OCI-LY7 (cell line): ENCODE measurements at regions not wholly inside any gene's neighbourhood (a gene's known extent, or its start where the extent isn't known, plus 50 kb on each side); places are given as distances from the start of the nearest gene placed in this dataset.

ENCODE experiments used
- BruUV-seq: library from RNA; stranded (reverse); fragments of 400-500 nt; replicated peaks from 2 replicates; lab custom pipeline; 2021; lab: Mats Ljungman, UMichigan
- CTCF ChIA-PET: fragments of 300-600 bp; sonication (Branson Sonifier 250); formaldehyde crosslinking; loops from one replicate; lab custom pipeline; 2022; ENCODE audit warnings: antibody characterized with exemption; ENCODE audit not compliant: unreplicated experiment; lab: Charles Lee
- POLR2A ChIA-PET: fragments of 300-600 bp; sonication (Branson Sonifier 250); formaldehyde crosslinking; loops from one replicate; lab custom pipeline; 2022; ENCODE audit warnings: antibody characterized with exemption; lab: Charles Lee
- DNase-seq: peaks from one replicate; pipeline ENCODE4 v3.0.0-alpha.2; 2015; ENCODE audit warnings: low spot score
- H2AFZ ChIP-seq: fragments of 200-600 bp; sonication (generic), shearing (Covaris generic); 2 replicates; pipeline ENCODE4 v1.6.1; 2014; ENCODE audit warnings: mild to moderate bottlenecking, antibody characterized with exemption, low read length, moderate library complexity
- H3K27ac ChIP-seq: fragments of 200-600 bp; sonication (generic); 2 replicates; pipeline ENCODE4 v1.5.1; 2014; ENCODE audit warnings: mixed run types, low read depth, mild to moderate bottlenecking, moderate library complexity, low read length, inconsistent platforms; ENCODE audit not compliant: poor library complexity, severe bottlenecking
- H3K36me3 ChIP-seq: fragments of 200-600 bp; sonication (generic); 2 replicates; pipeline ENCODE4 v1.6.1; 2014; ENCODE audit warnings: mild to moderate bottlenecking, antibody characterized with exemption, low read length, moderate library complexity, mixed read lengths; ENCODE audit not compliant: insufficient read depth
- H3K4me1 ChIP-seq: fragments of 200-600 bp; sonication (generic); 2 replicates; pipeline ENCODE4 v1.5.1; 2014; ENCODE audit warnings: mild to moderate bottlenecking, low read length; ENCODE audit not compliant: insufficient read depth, poor library complexity, severe bottlenecking
- H3K4me2 ChIP-seq: fragments of 200-600 bp; sonication (generic); 2 replicates; pipeline ENCODE4 v1.6.1; 2014; ENCODE audit warnings: mild to moderate bottlenecking, low read length
- H3K4me3 ChIP-seq: fragments of 200-600 bp; sonication (generic); 2 replicates; pipeline ENCODE4 v1.5.1; 2014; ENCODE audit warnings: mild to moderate bottlenecking, low read depth, low read length; ENCODE audit not compliant: poor library complexity, severe bottlenecking
- H3K79me2 ChIP-seq: fragments of 200-600 bp; sonication (generic); 2 replicates; pipeline ENCODE4 v1.6.1; 2016; ENCODE audit warnings: low read depth, mild to moderate bottlenecking, low read length, moderate library complexity, mixed read lengths; ENCODE audit not compliant: insufficient read depth
- H3K9me2 ChIP-seq: fragments of 200-600 bp; sonication (generic); 2 replicates; pipeline ENCODE4 v1.6.1; 2016; ENCODE audit warnings: mild to moderate bottlenecking, low read length, mixed read lengths; ENCODE audit not compliant: insufficient read depth
- H3K9me3 ChIP-seq: fragments of 200-600 bp; sonication (generic); 2 replicates; pipeline ENCODE4 v1.6.1; 2014; ENCODE audit warnings: mild to moderate bottlenecking, mixed run types, low read length, mixed read lengths
- H4K20me1 ChIP-seq: fragments of 200-600 bp; sonication (generic); 2 replicates; pipeline ENCODE4 v1.6.1; 2014; ENCODE audit warnings: mild to moderate bottlenecking, antibody characterized with exemption, low read length, moderate library complexity, mixed read lengths; ENCODE audit not compliant: insufficient read depth
- EZH2phosphoT487 ChIP-seq: fragments of 200-600 bp; sonication (generic); IDR thresholded peaks from 2 replicates; pipeline ENCODE4 v1.6.1; 2018; ENCODE audit warnings: low read depth, borderline replicate concordance, mild to moderate bottlenecking, mixed run types, antibody characterized with exemption, low read length, moderate library complexity, mixed read lengths
- intact Hi-C: fragments of 100-400 bp; cut with micrococcal nuclease; formaldehyde crosslinking; loops from one replicate; pipeline ENCODE4 v1.10.0; 2022; ENCODE audit not compliant: unreplicated experiment
- TF ChIP-seq, protein P1 (sequence below): fragments of 200-600 bp; sonication (generic); conservative IDR thresholded peaks from 2 replicates; pipeline ENCODE4 v1.5.1; 2014; ENCODE audit warnings: mild to moderate bottlenecking, antibody characterized with exemption, low read length, moderate library complexity, mixed read lengths

DNA sequence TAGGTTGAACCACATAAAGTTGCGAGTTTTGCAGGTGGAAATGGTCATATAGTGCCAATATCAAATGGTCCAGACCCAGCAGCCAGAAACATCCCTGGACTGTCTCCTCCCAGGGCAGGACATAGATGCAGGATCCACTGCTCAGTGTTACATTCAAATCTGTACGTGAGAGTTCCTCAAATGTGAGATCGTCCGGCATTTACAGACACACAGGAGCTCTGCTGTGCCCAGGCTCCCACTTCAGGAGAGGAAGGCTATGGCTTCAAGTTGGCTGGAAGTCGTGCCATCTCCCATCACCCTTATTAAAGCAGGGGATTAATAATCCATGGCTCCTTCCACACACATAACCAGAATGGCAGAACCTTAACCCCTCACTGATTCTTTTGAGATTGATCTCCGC lies 688.2 kb upstream of the HS6ST1 start:
- H3K27ac ChIP-seq, result no peak overlapping the region
- no peak overlapping the region for H2AFZ ChIP-seq
- H3K4me1 ChIP-seq, result no peaks in the 10 kb centered on the region
- H3K79me2 ChIP-seq, result no peaks in the 10 kb centered on the region
- CTCF ChIA-PET, result no interaction called here
- TF ChIP-seq, protein P1, sequence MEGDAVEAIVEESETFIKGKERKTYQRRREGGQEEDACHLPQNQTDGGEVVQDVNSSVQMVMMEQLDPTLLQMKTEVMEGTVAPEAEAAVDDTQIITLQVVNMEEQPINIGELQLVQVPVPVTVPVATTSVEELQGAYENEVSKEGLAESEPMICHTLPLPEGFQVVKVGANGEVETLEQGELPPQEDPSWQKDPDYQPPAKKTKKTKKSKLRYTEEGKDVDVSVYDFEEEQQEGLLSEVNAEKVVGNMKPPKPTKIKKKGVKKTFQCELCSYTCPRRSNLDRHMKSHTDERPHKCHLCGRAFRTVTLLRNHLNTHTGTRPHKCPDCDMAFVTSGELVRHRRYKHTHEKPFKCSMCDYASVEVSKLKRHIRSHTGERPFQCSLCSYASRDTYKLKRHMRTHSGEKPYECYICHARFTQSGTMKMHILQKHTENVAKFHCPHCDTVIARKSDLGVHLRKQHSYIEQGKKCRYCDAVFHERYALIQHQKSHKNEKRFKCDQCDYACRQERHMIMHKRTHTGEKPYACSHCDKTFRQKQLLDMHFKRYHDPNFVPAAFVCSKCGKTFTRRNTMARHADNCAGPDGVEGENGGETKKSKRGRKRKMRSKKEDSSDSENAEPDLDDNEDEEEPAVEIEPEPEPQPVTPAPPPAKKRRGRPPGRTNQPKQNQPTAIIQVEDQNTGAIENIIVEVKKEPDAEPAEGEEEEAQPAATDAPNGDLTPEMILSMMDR, result no peak
- no peaks in the 10 kb centered on the region for H4K20me1 ChIP-seq
- no peak overlapping the region for H3K4me2 ChIP-seq
- no peaks in the 10 kb centered on the region for H3K9me2 ChIP-seq
- no peak for DNase-seq
- H3K36me3 ChIP-seq, result no peaks in the 10 kb centered on the region
- H3K4me3 ChIP-seq, result no peak overlapping the region
- no TSS peak for BruUV-seq
- POLR2A ChIA-PET, result no interaction called here
- intact Hi-C loops, result no loop called here
- no peaks in the 10 kb centered on the region for H3K9me3 ChIP-seq

DNA sequence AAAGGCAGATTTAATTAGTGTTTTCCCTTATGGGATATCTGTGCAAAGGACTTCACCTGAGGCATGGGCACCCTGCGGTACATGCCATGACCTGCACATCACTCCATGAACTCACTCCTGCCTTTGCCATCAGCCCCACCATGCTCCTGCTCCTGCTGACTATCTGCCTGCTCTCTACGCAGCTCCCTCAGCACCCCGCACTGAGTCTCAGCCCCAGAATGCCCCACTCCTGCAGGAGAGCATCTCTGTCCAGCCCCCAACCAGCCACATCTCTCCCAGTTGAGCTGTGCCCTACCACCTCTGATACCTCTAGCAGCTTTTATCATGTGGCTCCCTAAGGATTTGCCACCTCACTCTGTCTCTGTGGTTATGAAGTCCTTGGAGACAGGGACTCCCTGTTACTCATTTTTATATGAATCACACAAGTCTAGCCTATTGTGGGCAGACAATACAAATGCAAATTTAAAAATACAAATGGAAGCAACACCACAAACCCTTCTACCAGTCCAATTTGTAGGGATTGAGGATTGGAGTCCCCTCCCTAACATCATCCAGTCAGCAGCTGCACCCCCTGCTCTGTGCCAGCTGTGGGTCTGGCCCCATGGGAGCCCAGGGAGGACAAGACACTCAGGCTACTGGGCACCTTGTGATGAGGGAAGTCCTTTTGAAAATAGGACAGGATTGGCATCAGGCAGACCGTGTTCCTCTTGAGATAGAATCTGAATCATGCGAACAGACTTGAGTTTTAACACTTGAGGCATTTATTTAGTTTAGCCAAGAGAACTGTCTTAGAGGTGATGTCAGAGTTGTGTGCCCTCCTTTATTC lies 689.6 kb upstream of the HS6ST1 start:
- Histone ChIP-seq H3K27ac (no peak overlapping the region), H3K9me2 (no peaks in the 10 kb centered on the region), H3K9me3 (no peaks in the 10 kb centered on the region), H3K79me2 (no peaks in the 10 kb centered on the region), H3K4me2 (no peak overlapping the region), H2AFZ (no peak overlapping the region), H3K36me3 (no peaks in the 10 kb centered on the region), H3K4me1 (no peaks in the 10 kb centered on the region), H4K20me1 (no peaks in the 10 kb centered on the region), H3K4me3 (no peak overlapping the region)
- no peak for DNase-seq
- POLR2A ChIA-PET, result interaction anchor here (0.6 kb wide), 1 partner anchor 582 kb away, joined by 3 read pairs; no protein-coding TSS in a partner anchor
- intact Hi-C loops, result no loop called here
- CTCF ChIA-PET, result no interaction called here
- no peak for TF ChIP-seq EZH2phosphoT487
- TF ChIP-seq, protein P1, result no peak
- BruUV-seq, result no TSS peak

DNA sequence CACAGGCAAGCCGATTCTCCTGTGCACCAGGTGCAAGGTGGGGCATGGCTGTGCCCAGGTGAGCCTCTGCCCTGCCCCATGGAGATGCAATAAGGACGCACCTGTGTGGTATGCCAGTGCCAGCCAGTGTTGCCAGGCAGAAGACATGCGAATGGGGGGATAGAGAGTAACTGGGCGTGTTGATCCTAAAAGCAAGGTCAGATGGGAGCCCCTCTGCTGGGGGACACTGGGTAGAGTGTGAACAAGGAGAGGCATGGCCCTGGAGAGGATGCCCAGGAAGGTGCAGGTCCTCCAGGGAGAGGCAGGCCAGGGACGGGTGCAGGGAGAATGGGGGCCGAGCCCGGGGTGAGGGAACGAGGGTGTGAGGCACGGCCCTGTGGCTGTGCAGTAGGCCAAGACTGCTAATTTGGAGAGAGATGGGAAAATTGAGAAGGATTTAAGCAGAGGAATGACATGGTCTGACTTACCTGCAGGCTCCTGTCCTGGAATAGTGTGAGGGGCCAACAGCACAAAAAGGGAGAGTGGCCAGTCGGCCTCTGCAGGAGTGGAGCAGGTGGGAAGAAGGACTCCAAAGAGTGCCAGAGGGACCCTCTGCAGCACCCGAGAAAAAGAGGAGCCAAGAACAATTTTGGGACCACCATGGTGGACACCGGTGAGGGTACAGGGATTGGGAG lies 690.4 kb upstream of the HS6ST1 start:
- H3K4me2 ChIP-seq, result no peak overlapping the region
- ChIA-PET CTCF (no interaction called here), POLR2A (no interaction called here)
- no peak overlapping the region for H3K27ac ChIP-seq
- H2AFZ ChIP-seq, result no peak overlapping the region
- no peaks in the 10 kb centered on the region for H3K79me2 ChIP-seq
- TF ChIP-seq, protein P1, result no peak
- TF ChIP-seq EZH2phosphoT487, result no peak
- no peaks in the 10 kb centered on the region for H3K36me3 ChIP-seq
- no peaks in the 10 kb centered on the region for H4K20me1 ChIP-seq
- no TSS peak for BruUV-seq
- no peaks in the 10 kb centered on the region for H3K4me1 ChIP-seq
- intact Hi-C loops, result no loop called here
- H3K9me2 ChIP-seq, result no peaks in the 10 kb centered on the region
- H3K9me3 ChIP-seq, result no peaks in the 10 kb centered on the region
- no peak overlapping the region for H3K4me3 ChIP-seq
- DNase-seq, result no peak
